Smooth muscle cell (in vitro differentiated cells): ENCODE measurements at regions not wholly inside any gene's neighbourhood (a gene's known extent, or its start where the extent isn't known, plus 50 kb on each side); places are given as distances from the start of the nearest gene placed in this dataset.

Experiments used
- DNase-seq: peaks from one replicate; lab custom pipeline; 2025; ENCODE audit not compliant: unreplicated experiment; lab: John Stamatoyannopoulos, UW
- H2AFZ ChIP-seq: fragments of 200-600 bp; sonication (generic); 2 replicates; pipeline ENCODE4 v1.6.0; 2016; ENCODE audit warnings: antibody characterized with exemption, low read depth, mild to moderate bottlenecking
- H3F3A ChIP-seq: fragments of 200-600 bp; sonication (generic); 2 replicates; pipeline ENCODE4 v1.6.0; 2017; ENCODE audit warnings: antibody characterized with exemption, low read depth
- H3K27ac ChIP-seq: fragments of 200-600 bp; sonication (generic); 2 replicates; pipeline ENCODE4 v1.5.1; 2016; ENCODE audit warnings: low read depth, mild to moderate bottlenecking
- H3K27me3 ChIP-seq: fragments of 200-600 bp; sonication (generic); 2 replicates; pipeline ENCODE4 v1.6.1; 2016; ENCODE audit warnings: low read depth, mild to moderate bottlenecking
- H3K36me3 ChIP-seq: fragments of 200-600 bp; sonication (generic); 2 replicates; pipeline ENCODE4 v1.5.1; 2016; ENCODE audit warnings: low read depth
- H3K4me1 ChIP-seq: fragments of 200-600 bp; sonication (generic); 2 replicates; pipeline ENCODE4 v1.5.1; 2016; ENCODE audit warnings: low read depth
- H3K4me2 ChIP-seq: fragments of 200-600 bp; sonication (generic); 2 replicates; pipeline ENCODE4 v1.6.0; 2016; ENCODE audit warnings: mild to moderate bottlenecking
- H3K4me3 ChIP-seq: fragments of 200-600 bp; sonication (generic); 2 replicates; pipeline ENCODE4 v1.5.1; 2016; ENCODE audit warnings: mild to moderate bottlenecking
- H3K79me2 ChIP-seq: fragments of 200-600 bp; sonication (generic); 2 replicates; pipeline ENCODE4 v1.6.0; 2016; ENCODE audit warnings: low read depth, mild to moderate bottlenecking
- H3K9ac ChIP-seq: fragments of 200-600 bp; sonication (generic); 2 replicates; pipeline ENCODE4 v1.6.0; 2016; ENCODE audit warnings: low read depth
- H3K9me3 ChIP-seq: fragments of 200-600 bp; sonication (generic); replicated peaks from 2 replicates; pipeline ENCODE4 v1.5.1; 2016; ENCODE audit warnings: low read depth
- H4K20me1 ChIP-seq: fragments of 200-600 bp; sonication (generic); 2 replicates; pipeline ENCODE4 v1.6.0; 2016; ENCODE audit warnings: low read depth
- CTCF ChIP-seq: fragments of 200-600 bp; sonication (generic); IDR thresholded peaks from 2 replicates; pipeline ENCODE4 v1.5.1; 2017; ENCODE audit warnings: borderline replicate concordance, mild to moderate bottlenecking, antibody characterized with exemption; ENCODE audit not compliant: insufficient read depth, poor library complexity, severe bottlenecking
- WGBS: methylation state at CpG from one replicate; pipeline ENCODE4 v1.1.7; 2016; ENCODE audit warnings: low lambda C conversion rate; 5-methylcytosine and 5-hydroxymethylcytosine counted together

GRCh38 chr9:1216532-1216931, 166.4 kb downstream of the DMRT2 start:
- H3K9ac ChIP-seq, result no peak overlapping the region
- no peak for TF ChIP-seq CTCF
- no peak for DNase-seq

GRCh38 chr9:1217076-1217475, 166.9 kb downstream of the DMRT2 start:
- Histone ChIP-seq H2AFZ (no peak overlapping the region), H4K20me1 (no peaks in the 10 kb centered on the region), H3K27me3 (no peaks in the 10 kb centered on the region), H3K27ac (no peak overlapping the region), H3K4me3 (no peak overlapping the region), H3K9me3 (peaks cover 9% of the 10 kb centered on the region), H3K36me3 (no peaks in the 10 kb centered on the region), H3K4me2 (no peak overlapping the region), H3F3A (no peaks in the 10 kb centered on the region), H3K9ac (no peak overlapping the region), H3K79me2 (no peaks in the 10 kb centered on the region), H3K4me1 (no peaks in the 10 kb centered on the region)
- WGBS, result 57% methylated on average over 5 of the region's 5 CpGs
- no peak for DNase-seq
- no peak for TF ChIP-seq CTCF

More at GRCh38 chr9:1216532-1216931, 166.4 kb downstream of the DMRT2 start:
- Histone ChIP-seq H2AFZ (no peak overlapping the region), H3K36me3 (no peaks in the 10 kb centered on the region), H3K4me3 (no peak overlapping the region), H3K4me2 (no peak overlapping the region), H3K27me3 (no peaks in the 10 kb centered on the region), H3K9me3 (peaks cover 9% of the 10 kb centered on the region), H3F3A (no peaks in the 10 kb centered on the region), H3K79me2 (no peaks in the 10 kb centered on the region), H3K4me1 (no peaks in the 10 kb centered on the region), H3K27ac (no peak overlapping the region), H4K20me1 (no peaks in the 10 kb centered on the region)
- WGBS, result 76% methylated on average over 2 of the region's 2 CpGs

- Histone ChIP-seq H3K79me2 (no peaks in the 10 kb centered on the region), H3K4me1 (no peaks in the 10 kb centered on the region), H3K9me3 (peaks cover 17% of the 10 kb centered on the region), H3K27ac (no peak overlapping the region), H3K4me3 (no peak overlapping the region), H3K36me3 (no peaks in the 10 kb centered on the region), H2AFZ (no peak overlapping the region), H3F3A (no peaks in the 10 kb centered on the region), H3K4me2 (no peak overlapping the region), H3K9ac (no peak overlapping the region), H3K27me3 (no peaks in the 10 kb centered on the region), H4K20me1 (no peaks in the 10 kb centered on the region)
- TF ChIP-seq CTCF, result no peak
- no peak for DNase-seq
- WGBS, result 52% methylated on average over 2 of the region's 2 CpGs
Observed at GRCh38 chr9:1219284-1219683, 169.1 kb downstream of the DMRT2 start.

- H3K36me3 ChIP-seq, result no peaks in the 10 kb centered on the region
- no peaks in the 10 kb centered on the region for H4K20me1 ChIP-seq
- no peak overlapping the region for H3K4me3 ChIP-seq
- H3K4me2 ChIP-seq, result no peak overlapping the region
- H3K4me1 ChIP-seq, result no peaks in the 10 kb centered on the region
- peaks cover 17% of the 10 kb centered on the region for H3K9me3 ChIP-seq
- H3K79me2 ChIP-seq, result no peaks in the 10 kb centered on the region
- no peak overlapping the region for H2AFZ ChIP-seq
- no peak for DNase-seq
- H3K9ac ChIP-seq, result no peak overlapping the region
- H3F3A ChIP-seq, result no peaks in the 10 kb centered on the region
- H3K27ac ChIP-seq, result no peak overlapping the region
- 73% methylated on average over 7 of the region's 7 CpGs for WGBS
- no peak for TF ChIP-seq CTCF
- H3K27me3 ChIP-seq, result no peaks in the 10 kb centered on the region
Observed at GRCh38 chr9:1221298-1221697, 171.1 kb downstream of the DMRT2 start.
